Superior temporal gyrus (tissue), 1 donor: ENCODE measurements at regions not wholly inside any gene's neighbourhood (a gene's known extent, or its start where the extent isn't known, plus 50 kb on each side); places are given as distances from the start of the nearest gene placed in this dataset.
"Not testable (repeated sequence)": the region's sequence is repeated elsewhere in the genome, so short reads cannot be mapped to it uniquely, and the experiment has no call there.

ENCODE experiments used
- DNase-seq: peaks from one replicate; pipeline ENCODE4 v3.0.0-alpha.2; 2016; ENCODE audit errors: extremely low spot score

DNA sequence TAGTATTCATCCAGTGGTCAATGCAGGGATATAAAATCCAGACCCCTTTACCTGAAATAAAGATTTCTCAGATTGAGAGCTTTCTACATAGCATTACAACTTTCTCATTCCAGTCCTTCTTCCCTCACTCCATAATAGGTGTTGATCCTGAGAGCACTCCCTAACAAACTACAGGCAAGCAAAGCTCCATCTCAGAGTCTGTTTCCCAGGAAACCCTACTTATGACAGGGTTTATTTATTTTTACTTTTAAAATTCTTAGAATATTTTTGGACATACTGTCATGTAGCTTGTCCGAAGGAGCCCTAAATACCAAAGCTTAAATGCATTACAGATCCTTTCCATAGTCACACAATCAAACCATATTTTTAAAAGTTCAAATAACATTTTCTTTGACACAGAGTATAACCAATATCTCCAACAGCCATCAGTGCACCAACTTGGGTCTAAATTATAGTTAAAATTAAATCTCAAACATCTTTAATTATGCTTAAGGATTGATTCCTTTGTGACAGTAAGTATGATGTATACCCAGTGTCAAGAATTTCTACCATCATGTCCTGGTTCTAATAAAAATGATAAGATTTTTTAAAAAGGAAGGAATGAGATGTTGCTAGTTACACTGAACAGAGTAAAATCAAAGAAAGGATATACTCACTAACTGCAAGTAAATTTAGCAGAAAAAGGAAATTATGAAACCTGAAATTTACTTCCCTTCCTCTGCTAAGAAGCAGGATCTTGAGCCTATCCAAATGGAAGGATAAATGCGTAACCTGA, 580.4 kb upstream of the ADGRL3 start:
- DNase-seq, result no peak

DNA sequence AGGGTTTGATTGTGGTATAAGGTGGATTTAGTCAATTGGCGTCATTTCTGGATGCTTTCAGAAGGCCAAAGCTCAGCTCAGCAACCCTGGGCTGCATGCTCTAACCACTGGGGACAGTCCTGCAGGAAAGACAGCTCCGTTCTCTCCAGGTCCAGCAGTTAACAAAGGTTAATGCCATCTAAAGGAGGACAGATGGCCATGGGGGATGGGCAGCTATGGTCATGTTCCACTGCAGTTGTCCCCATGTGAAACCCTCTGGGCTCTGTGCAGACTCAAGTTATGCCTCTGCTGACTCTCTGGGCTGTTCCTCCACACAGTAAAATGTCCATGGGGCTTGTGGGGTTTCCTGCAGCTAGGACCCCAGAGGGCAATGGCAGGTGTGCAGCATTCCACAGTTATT, 562.1 kb upstream of the ADGRL3 start:
- no peak for DNase-seq

- no peak for DNase-seq
Observed at GRCh38 chr4:60648774-60649173, 551.4 kb upstream of the ADGRL3 start.

DNA sequence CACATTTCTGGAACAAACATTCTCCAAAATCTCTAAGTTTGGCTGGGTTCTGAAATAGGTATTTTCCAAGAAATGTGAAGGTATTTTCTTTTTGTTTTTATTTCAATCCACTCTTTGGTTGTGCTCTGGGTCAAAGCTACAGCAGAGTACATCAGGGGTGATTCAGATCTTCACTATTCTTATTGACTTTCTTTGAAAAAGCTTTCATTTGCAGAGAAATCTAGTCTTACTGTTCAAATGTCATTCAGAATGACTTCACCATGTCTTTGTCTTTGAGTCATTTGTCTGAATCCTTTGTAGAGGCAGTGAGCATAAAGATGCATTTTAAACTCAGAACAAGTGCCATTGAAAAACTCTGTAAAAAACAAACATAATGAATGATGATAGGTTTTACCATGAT, 547.2 kb upstream of the ADGRL3 start:
- no peak for DNase-seq

- DNase-seq, result no peak
Observed at GRCh38 chr4:60655356-60655755, 544.8 kb upstream of the ADGRL3 start.

- no peak for DNase-seq
Observed at GRCh38 chr4:60656171-60656570, 544.0 kb upstream of the ADGRL3 start.

- no peak for DNase-seq
Observed at GRCh38 chr4:60657041-60657440, 543.1 kb upstream of the ADGRL3 start.

GRCh38 chr4:60657807-60658206, 542.3 kb upstream of the ADGRL3 start:
- DNase-seq, result no peak

DNA sequence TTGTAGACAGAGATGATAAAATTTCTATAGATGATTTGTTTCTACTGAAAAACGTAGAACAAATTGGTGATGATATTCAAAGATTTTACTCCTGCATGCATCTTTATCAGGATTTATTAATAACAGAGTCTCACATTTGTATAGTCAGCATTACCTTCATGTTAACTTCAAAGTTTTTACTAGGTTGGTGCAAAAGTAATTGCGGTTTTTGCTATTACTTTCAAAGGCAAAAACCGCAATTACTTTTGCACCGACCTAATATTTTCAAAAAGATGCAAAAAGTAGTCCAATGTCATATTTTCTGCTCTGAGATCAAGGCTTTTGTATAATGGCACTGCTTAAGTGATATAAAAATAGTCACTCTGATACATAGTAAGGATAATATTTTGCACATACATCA, 536.4 kb upstream of the ADGRL3 start:
- DNase-seq, result no peak

DNA sequence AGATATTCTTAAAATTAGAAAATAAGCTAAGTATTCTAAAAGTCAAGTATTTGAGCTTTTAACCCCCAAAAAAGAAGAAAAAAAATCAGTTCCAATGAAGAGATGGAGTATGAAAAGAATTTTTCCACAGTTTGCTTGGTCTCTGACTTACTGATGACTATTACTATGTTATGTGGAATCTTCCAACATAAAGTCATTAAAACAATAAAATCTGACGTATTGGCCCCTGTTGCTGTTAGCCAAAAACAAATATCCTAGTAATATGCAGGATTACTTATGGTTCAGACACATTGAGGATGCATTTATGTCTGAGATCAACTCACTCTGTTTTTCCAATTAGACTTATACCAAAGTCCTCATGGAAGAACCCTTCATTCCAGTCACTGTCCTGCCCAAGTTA, 517.2 kb upstream of the ADGRL3 start:
- DNase-seq, result no peak

GRCh38 chr4:60683357-60683756, 516.8 kb upstream of the ADGRL3 start:
- no peak for DNase-seq

DNA sequence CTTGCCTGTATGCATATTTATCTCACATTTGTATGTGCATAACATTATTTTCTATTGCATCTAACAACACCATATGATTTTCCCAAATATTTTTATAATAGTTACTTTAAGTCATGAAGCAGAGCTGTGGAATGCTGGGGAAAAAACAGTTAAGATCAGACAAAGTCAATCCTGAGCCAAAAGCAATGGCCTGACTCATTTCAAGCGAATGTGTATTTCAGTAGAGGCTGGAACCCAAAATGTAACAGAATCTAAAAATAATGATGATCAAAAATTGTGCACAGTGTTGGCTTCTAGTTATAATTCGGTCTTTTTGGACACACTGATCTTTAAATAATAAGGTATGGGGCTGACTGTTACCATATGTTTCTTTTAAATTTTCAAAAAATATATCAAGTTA, 516.2 kb upstream of the ADGRL3 start:
- DNase-seq, result no peak

GRCh38 chr4:60696062-60696461, 504.1 kb upstream of the ADGRL3 start:
- DNase-seq, result not testable (repeated sequence)

DNA sequence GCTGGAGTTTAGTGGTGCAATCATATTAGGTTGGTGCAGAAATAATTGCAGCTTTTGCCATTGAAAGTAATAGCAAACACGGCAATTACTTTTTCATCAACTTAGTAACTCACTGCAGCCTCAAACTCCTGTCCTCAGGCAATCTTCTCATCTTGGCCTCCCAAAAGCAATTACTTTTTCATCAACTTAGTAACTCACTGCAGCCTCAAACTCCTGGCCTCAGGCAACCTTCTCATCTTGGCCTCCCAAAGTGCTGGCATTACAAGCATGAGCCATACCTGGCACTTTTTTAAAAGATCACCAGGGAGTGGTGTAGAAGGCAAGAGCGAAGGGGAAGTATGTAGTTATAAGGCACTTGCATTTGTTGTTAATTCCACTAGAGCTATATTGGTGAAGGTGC, 491.1 kb upstream of the ADGRL3 start:
- no peak for DNase-seq

- no peak for DNase-seq
Observed at GRCh38 chr4:60718874-60719273, 481.3 kb upstream of the ADGRL3 start.

DNA sequence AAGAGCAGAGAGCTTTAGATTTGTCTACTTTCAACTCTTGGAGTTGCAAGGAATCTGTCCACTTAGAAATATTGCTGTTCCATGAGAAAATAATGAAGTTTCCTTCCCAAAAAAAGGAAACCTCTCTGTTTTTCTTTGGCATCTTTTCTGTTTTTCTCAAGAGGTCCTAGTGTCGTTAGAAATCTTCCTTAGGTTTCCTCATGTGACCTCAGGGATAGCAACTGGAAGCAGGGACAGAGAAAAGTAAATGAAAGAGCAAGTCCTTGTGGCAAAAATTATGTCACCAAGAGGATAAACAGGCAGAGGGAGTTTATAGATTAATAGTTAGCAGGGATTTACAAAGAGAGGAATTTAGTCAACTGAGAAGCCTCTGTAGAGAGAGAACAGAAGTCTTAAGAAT, 478.4 kb upstream of the ADGRL3 start:
- DNase-seq, result no peak

GRCh38 chr4:60723796-60724195, 476.3 kb upstream of the ADGRL3 start:
- DNase-seq, result no peak

GRCh38 chr4:60724623-60725022, 475.5 kb upstream of the ADGRL3 start:
- no peak for DNase-seq

- no peak for DNase-seq
Observed at GRCh38 chr4:60726779-60727178, 473.3 kb upstream of the ADGRL3 start.

GRCh38 chr4:60729194-60729593, 470.9 kb upstream of the ADGRL3 start:
- DNase-seq, result no peak

DNA sequence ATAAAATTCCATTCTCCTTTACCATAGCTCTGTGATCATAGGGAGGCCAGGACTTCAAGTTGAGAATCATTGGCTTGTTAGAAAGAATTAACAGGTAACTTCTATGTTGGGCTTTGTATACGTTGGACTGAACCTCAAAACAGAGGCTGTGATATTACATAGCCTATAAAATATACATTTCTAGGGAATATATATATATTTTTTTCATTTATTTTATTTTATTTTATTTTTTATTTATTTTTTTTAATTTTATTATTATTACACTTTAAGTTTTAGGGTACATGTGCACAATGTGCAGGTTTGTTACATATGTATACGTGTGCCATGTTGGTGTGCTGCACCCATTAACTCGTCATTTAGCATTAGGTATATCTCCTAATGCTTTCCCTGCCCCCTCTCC, 470.4 kb upstream of the ADGRL3 start:
- DNase-seq, result not testable (repeated sequence)

DNA sequence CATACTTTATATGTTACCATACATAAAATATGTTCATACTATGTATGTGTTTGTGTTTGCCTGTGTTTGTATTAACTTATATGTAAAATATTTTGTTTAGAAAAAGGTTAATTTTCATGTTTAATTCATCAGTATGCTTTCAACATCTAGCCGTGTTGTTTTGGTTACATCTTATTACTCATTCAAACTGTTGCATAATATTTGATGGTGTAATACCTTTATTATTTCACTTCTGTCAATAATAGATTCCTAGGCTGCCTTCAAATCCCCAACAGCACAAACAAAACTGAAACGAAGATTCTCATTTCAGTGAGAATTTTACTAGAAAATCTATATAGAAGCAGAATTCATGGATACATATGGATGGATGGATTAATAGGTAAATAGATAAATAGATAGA, 462.3 kb upstream of the ADGRL3 start:
- DNase-seq, result no peak

DNA sequence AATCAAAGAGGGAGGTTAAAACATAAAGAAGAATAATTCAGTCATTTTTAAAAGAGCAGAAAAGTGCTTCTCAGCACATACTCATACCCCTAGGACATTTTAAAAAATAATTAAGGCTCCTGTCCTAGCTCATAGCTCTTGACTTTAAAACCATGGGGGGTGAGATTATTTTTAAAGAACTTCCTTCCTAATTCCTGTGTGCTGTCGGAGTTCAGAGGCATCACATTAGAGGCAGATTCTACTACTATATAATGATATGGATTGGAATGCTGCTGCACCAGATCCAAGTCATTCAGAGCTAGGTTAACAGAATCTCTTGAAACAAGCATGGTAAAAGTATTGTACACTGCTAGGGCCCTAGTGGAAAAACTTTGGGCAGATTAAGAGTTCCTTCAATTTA, 456.5 kb upstream of the ADGRL3 start:
- DNase-seq, result no peak

DNA sequence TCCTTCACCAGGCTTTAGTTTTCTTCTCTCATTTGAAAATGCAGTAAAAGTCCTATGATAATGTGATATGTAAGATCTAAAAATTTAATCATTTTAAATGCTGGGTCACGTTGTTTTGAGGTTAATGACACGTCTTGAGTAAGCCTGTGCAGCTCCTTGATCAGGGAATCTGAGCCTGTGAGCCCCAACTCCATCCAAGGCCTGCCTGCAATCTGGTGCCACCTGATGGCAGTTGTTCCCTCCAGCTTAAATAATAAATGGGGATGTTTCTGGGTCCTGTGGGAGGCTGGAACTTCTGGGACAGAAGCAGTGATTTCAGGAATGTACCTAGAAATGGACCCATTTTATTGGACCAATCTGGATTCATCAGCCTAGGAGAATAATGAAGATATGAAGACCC, 455.4 kb upstream of the ADGRL3 start:
- no peak for DNase-seq
